ENCODE measurements at regions not wholly inside any gene's neighbourhood (a gene's known extent, or its start where the extent isn't known, plus 50 kb on each side); places are given as distances from the start of the nearest gene placed in this dataset.

GRCh38 chr4:96355414-96355813 is 515.5 kb downstream of the PDHA2 start:
- TF ChIP-seq EZH2 (IDR thresholded peaks at IDR 0.05; ENCODE audit: insufficient read depth, low read length) (no peak), CTCF (IDR thresholded peaks at IDR 0.05; ENCODE audit: insufficient read depth, low read depth, low read length) (no peak)
